Neural cell (in vitro differentiated cells): ENCODE measurements at regions not wholly inside any gene's neighbourhood (a gene's known extent, or its start where the extent isn't known, plus 50 kb on each side); places are given as distances from the start of the nearest gene placed in this dataset.
A peak's percentile ranks its signal among the peaks of the same experiment; 100 is the strongest.

Experiments used
- H2AFZ ChIP-seq: fragments of 200-600, 300-800 bp; sonication (generic), shearing (Covaris generic); 2 replicates; pipeline ENCODE4 v1.6.0; 2014; ENCODE audit warnings: low read depth, mild to moderate bottlenecking, antibody characterized with exemption, low read length, moderate library complexity
- H3F3A ChIP-seq: fragments of 200-600 bp; shearing (Covaris generic); 2 replicates; pipeline ENCODE4 v1.6.1; 2016; ENCODE audit warnings: mild to moderate bottlenecking, moderate library complexity, mixed read lengths, antibody characterized with exemption, low read length; ENCODE audit not compliant: insufficient read depth, poor library complexity, severe bottlenecking
- H3K27ac ChIP-seq: fragments of 200-600, 300-800 bp; sonication (generic), shearing (Covaris generic); 2 replicates; pipeline ENCODE4 v1.5.1; 2014; ENCODE audit warnings: mild to moderate bottlenecking, low read length, moderate library complexity
- H3K27me3 ChIP-seq: fragments of 300-800, 200-600 bp; sonication (generic), shearing (Covaris generic); 2 replicates; pipeline ENCODE4 v1.6.0; 2014; ENCODE audit warnings: mild to moderate bottlenecking, low read depth, low read length, moderate library complexity; ENCODE audit not compliant: insufficient read depth
- H3K36me3 ChIP-seq: fragments of 300-800, 200-600 bp; sonication (generic), shearing (Covaris generic); 2 replicates; pipeline ENCODE4 v1.5.1; 2014; ENCODE audit warnings: mild to moderate bottlenecking, antibody characterized with exemption, low read length, moderate library complexity; ENCODE audit not compliant: insufficient read depth
- H3K4me2 ChIP-seq: fragments of 300-800, 200-600 bp; sonication (generic), shearing (Covaris generic); 2 replicates; pipeline ENCODE4 v1.6.0; 2014; ENCODE audit warnings: mild to moderate bottlenecking, low read length
- H3K4me3 ChIP-seq: fragments of 300-800, 200-600 bp; sonication (generic), shearing (Covaris generic); 2 replicates; pipeline ENCODE4 v1.5.1; 2014; ENCODE audit warnings: mild to moderate bottlenecking, low read length, moderate library complexity
- H3K79me2 ChIP-seq: fragments of 200-600 bp; shearing (Covaris generic); replicated peaks from 2 replicates; pipeline ENCODE4 v1.6.0; 2014; ENCODE audit warnings: mild to moderate bottlenecking, low read length, moderate library complexity; ENCODE audit not compliant: insufficient read depth
- H3K9ac ChIP-seq: fragments of 300-800, 200-600 bp; sonication (generic), shearing (Covaris generic); 2 replicates; pipeline ENCODE4 v1.6.1; 2016; ENCODE audit warnings: mild to moderate bottlenecking, low read length, mixed read lengths
- H3K9me2 ChIP-seq: fragments of 200-600 bp; shearing (Covaris generic); 2 replicates; pipeline ENCODE4 v1.6.1; 2016; ENCODE audit warnings: mild to moderate bottlenecking, low read length, mixed read lengths; ENCODE audit not compliant: insufficient read depth
- H3K9me3 ChIP-seq: fragments of 200-600, 300-800 bp; sonication (generic), shearing (Covaris generic); 2 replicates; pipeline ENCODE4 v1.6.1; 2016; ENCODE audit warnings: mild to moderate bottlenecking, mixed run types, low read length, moderate library complexity, mixed read lengths
- H4K20me1 ChIP-seq: fragments of 200-600 bp; shearing (Covaris generic); 2 replicates; pipeline ENCODE4 v1.6.1; 2016; ENCODE audit warnings: mild to moderate bottlenecking, mixed run types; ENCODE audit not compliant: insufficient read depth
- EP300 ChIP-seq: fragments of 450-650 bp; conservative IDR thresholded peaks from 2 replicates; pipeline ENCODE4 v1.6.1; 2014; ENCODE audit warnings: antibody characterized with exemption, mild to moderate bottlenecking, moderate library complexity; ENCODE audit not compliant: poor library complexity, severe bottlenecking
- EZH2 ChIP-seq: fragments of 200-600, 300-800 bp; shearing (Covaris generic), sonication (generic); IDR thresholded peaks from 2 replicates; pipeline ENCODE4 v1.6.1; 2014; ENCODE audit warnings: antibody characterized with exemption, low read length, borderline replicate concordance, mild to moderate bottlenecking; ENCODE audit not compliant: insufficient read depth, poor library complexity, severe bottlenecking
- MXI1 ChIP-seq: fragments of 450-650 bp; conservative IDR thresholded peaks from 2 replicates; pipeline ENCODE4 v1.6.1; 2014; ENCODE audit warnings: antibody characterized with exemption, mild to moderate bottlenecking; ENCODE audit not compliant: poor library complexity, severe bottlenecking
- POLR2AphosphoS5 ChIP-seq: IDR thresholded peaks from 2 replicates; pipeline ENCODE4 v1.6.1; 2012
- RAD21 ChIP-seq: fragments of 450-650 bp; conservative IDR thresholded peaks from 2 replicates; pipeline ENCODE4 v1.6.1; 2014; ENCODE audit warnings: antibody characterized with exemption, mild to moderate bottlenecking, moderate library complexity
- REST ChIP-seq: IDR thresholded peaks from 2 replicates; pipeline ENCODE4 v1.6.1; 2012; ENCODE audit warnings: borderline replicate concordance
- SMC3 ChIP-seq: fragments of 450-650 bp; conservative IDR thresholded peaks from 2 replicates; pipeline ENCODE4 v1.6.1; 2014; ENCODE audit warnings: antibody characterized with exemption, mild to moderate bottlenecking, moderate library complexity; ENCODE audit not compliant: poor library complexity
- TAF1 ChIP-seq: IDR thresholded peaks from 2 replicates; pipeline ENCODE4 v1.6.1; 2012; ENCODE audit warnings: low read depth
- TF ChIP-seq, protein P1 (sequence below): fragments of 450-650 bp; IDR thresholded peaks from 2 replicates; pipeline ENCODE4 v1.5.1; 2014; ENCODE audit warnings: antibody characterized with exemption, mild to moderate bottlenecking, moderate library complexity; ENCODE audit not compliant: poor library complexity, severe bottlenecking

DNA sequence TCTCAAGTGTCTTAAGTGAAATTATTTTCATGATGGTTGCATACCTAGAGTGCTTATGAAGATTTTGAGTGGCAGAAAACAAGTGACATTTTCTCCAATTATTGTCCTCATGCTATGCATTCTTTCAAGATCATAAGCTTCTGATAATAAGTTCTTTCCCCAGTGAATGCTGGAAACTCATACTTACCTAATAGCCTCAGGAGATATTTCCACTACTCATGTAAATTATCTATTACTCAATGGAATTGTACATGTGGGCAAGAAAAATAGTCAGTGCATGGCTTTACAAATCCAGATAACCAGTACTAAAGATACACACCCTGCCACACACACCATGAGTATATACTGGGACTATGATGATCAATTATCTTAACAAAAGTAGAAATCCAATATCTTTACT is 1219.4 kb upstream of the C9orf72 start:
- Histone ChIP-seq H3F3A (peaks cover 3% of the 10 kb centered on the region), H3K79me2 (no peaks in the 10 kb centered on the region), H4K20me1 (no peaks in the 10 kb centered on the region), H2AFZ (no peak overlapping the region), H3K36me3 (no peaks in the 10 kb centered on the region), H3K9ac (no peak overlapping the region), H3K27ac (no peak overlapping the region), H3K9me2 (no peaks in the 10 kb centered on the region), H3K9me3 (no peaks in the 10 kb centered on the region), H3K4me3 (no peak overlapping the region), H3K27me3 (no peaks in the 10 kb centered on the region), H3K4me2 (no peak overlapping the region)
- TF ChIP-seq RAD21 (no peak), EZH2 (no peak), REST (no peak), EP300 (no peak), SMC3 (no peak), TAF1 (no peak), POLR2AphosphoS5 (no peak), MXI1 (no peak)
- TF ChIP-seq, protein P1, sequence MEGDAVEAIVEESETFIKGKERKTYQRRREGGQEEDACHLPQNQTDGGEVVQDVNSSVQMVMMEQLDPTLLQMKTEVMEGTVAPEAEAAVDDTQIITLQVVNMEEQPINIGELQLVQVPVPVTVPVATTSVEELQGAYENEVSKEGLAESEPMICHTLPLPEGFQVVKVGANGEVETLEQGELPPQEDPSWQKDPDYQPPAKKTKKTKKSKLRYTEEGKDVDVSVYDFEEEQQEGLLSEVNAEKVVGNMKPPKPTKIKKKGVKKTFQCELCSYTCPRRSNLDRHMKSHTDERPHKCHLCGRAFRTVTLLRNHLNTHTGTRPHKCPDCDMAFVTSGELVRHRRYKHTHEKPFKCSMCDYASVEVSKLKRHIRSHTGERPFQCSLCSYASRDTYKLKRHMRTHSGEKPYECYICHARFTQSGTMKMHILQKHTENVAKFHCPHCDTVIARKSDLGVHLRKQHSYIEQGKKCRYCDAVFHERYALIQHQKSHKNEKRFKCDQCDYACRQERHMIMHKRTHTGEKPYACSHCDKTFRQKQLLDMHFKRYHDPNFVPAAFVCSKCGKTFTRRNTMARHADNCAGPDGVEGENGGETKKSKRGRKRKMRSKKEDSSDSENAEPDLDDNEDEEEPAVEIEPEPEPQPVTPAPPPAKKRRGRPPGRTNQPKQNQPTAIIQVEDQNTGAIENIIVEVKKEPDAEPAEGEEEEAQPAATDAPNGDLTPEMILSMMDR = no peak

DNA sequence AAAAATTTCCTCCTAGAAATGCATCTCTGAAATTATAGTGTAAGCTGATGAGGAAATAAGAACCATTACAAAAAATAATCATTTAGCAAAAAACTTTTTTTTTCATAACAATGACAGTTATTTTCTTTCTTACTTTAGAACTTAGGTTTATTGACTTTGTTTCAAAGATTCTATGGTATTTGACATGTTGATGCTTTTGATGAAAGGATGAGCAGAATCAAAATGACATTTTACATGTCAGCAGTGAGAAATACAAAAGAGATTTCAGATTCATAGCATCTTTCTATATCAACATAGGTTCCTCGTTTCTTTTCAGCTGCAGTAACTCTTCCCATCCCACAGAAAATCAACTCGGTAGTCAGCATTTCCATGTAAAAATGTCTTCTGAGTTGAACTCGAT is 1226.6 kb upstream of the C9orf72 start:
- H3K9me3 ChIP-seq = no peaks in the 10 kb centered on the region
- no peak overlapping the region for H3K4me2 ChIP-seq
- no peak for TF ChIP-seq MXI1
- TF ChIP-seq EP300 = peak; percentile 93
- TF ChIP-seq POLR2AphosphoS5 = peak; percentile 71
- no peak for TF ChIP-seq SMC3
- no peak for TF ChIP-seq EZH2
- TF ChIP-seq RAD21 = peak; percentile 23
- no peak for TF ChIP-seq TAF1
- H2AFZ ChIP-seq = no peak overlapping the region
- H3K79me2 ChIP-seq = no peaks in the 10 kb centered on the region
- H3K9me2 ChIP-seq = no peaks in the 10 kb centered on the region
- no peak overlapping the region for H3K4me3 ChIP-seq
- no peaks in the 10 kb centered on the region for H3K36me3 ChIP-seq
- peaks cover 4% of the 10 kb centered on the region for H3F3A ChIP-seq
- peak overlapping the region; percentile 66 for H3K27ac ChIP-seq
- H3K27me3 ChIP-seq = no peaks in the 10 kb centered on the region
- H3K9ac ChIP-seq = no peak overlapping the region
- H4K20me1 ChIP-seq = no peaks in the 10 kb centered on the region
